ENCODE measurements at regions not wholly inside any gene's neighbourhood (a gene's known extent, or its start where the extent isn't known, plus 50 kb on each side); places are given as distances from the start of the nearest gene placed in this dataset.
A peak's percentile ranks its signal among the peaks of the same experiment; 100 is the strongest.

GRCh38 chr5:142421228-142421617, 96.4 kb upstream of the SPRY4 start:
- no peak for TF ChIP-seq CTCF (IDR thresholded peaks at IDR 0.05)
- TF ChIP-seq POLR2AphosphoS5 (IDR thresholded peaks at IDR 0.05), result peak; percentile 32
- no peak for TF ChIP-seq POLR2A (IDR thresholded peaks at IDR 0.05)
